ENCODE measurements at regions not wholly inside any gene's neighbourhood (a gene's known extent, or its start where the extent isn't known, plus 50 kb on each side); places are given as distances from the start of the nearest gene placed in this dataset.

GRCh38 chr5:143893638-143894037 lies 81.7 kb downstream of the HMHB1 start:
- Histone ChIP-seq H3K9me3 (no peaks in the 10 kb centered on the region), H3K4me1 (peaks cover 17% of the 10 kb centered on the region), H3K4me3 (no peak overlapping the region), H3K27ac (no peak overlapping the region), H3K27me3 (no peaks in the 10 kb centered on the region), H3K36me3 (no peaks in the 10 kb centered on the region)
- no peak for DNase-seq (ENCODE audit: low spot score in 2 of 2)
- 72% methylated on average over 2 of the region's 2 CpGs for WGBS
- TF ChIP-seq EP300 (IDR thresholded peaks at IDR 0.05) = no peak

GRCh38 chr5:143896516-143896915 lies 84.6 kb downstream of the HMHB1 start:
- no peak overlapping the region for H3K27ac ChIP-seq
- no peaks in the 10 kb centered on the region for H3K9me3 ChIP-seq
- no peaks in the 10 kb centered on the region for H3K4me1 ChIP-seq
- H3K27me3 ChIP-seq = no peaks in the 10 kb centered on the region
- H3K36me3 ChIP-seq = no peaks in the 10 kb centered on the region
- TF ChIP-seq CTCF (IDR thresholded peaks at IDR 0.05) = no peak
- no peak for TF ChIP-seq POLR2AphosphoS5 (IDR thresholded peaks at IDR 0.05)
- TF ChIP-seq POLR2A (IDR thresholded peaks at IDR 0.05) = no peak
- no peak for TF ChIP-seq EP300 (IDR thresholded peaks at IDR 0.05)
- DNase-seq (ENCODE audit: low spot score in 2 of 2) = no peak
- 93% methylated on average over 2 of the region's 2 CpGs for WGBS
- no peak overlapping the region for H3K4me3 ChIP-seq

GRCh38 chr5:143896966-143897365 lies 85.0 kb downstream of the HMHB1 start:
- H3K27me3 ChIP-seq = no peaks in the 10 kb centered on the region
- no peaks in the 10 kb centered on the region for H3K36me3 ChIP-seq
- H3K9me3 ChIP-seq = no peaks in the 10 kb centered on the region
- no peak overlapping the region for H3K4me3 ChIP-seq
- H3K27ac ChIP-seq = no peak overlapping the region
- no peak for TF ChIP-seq EP300 (IDR thresholded peaks at IDR 0.05)
- no peak for TF ChIP-seq CTCF (IDR thresholded peaks at IDR 0.05)
- DNase-seq (ENCODE audit: low spot score in 2 of 2) = no peak
- no peaks in the 10 kb centered on the region for H3K4me1 ChIP-seq

- no peaks in the 10 kb centered on the region for H3K36me3 ChIP-seq
- H3K4me3 ChIP-seq = no peak overlapping the region
- no peak for DNase-seq (ENCODE audit: low spot score in 2 of 2)
- H3K27ac ChIP-seq = no peak overlapping the region
- H3K27me3 ChIP-seq = no peaks in the 10 kb centered on the region
- H3K4me1 ChIP-seq = no peaks in the 10 kb centered on the region
- TF ChIP-seq EP300 (IDR thresholded peaks at IDR 0.05) = no peak
- TF ChIP-seq POLR2A (IDR thresholded peaks at IDR 0.05) = no peak
- TF ChIP-seq CTCF (IDR thresholded peaks at IDR 0.05) = no peak
- no peak for TF ChIP-seq POLR2AphosphoS5 (IDR thresholded peaks at IDR 0.05)
- 93% methylated on average over 1 of the region's 1 CpG for WGBS
- no peaks in the 10 kb centered on the region for H3K9me3 ChIP-seq
Observed at GRCh38 chr5:143898381-143898780, 86.4 kb downstream of the HMHB1 start.

GRCh38 chr5:143898916-143899591 lies 87.1 kb downstream of the HMHB1 start:
- Histone ChIP-seq H3K9me3 (no peaks in the 10 kb centered on the region), H3K4me1 (no peaks in the 10 kb centered on the region), H3K36me3 (no peaks in the 10 kb centered on the region), H3K4me3 (no peak overlapping the region), H3K27ac (no peak overlapping the region), H3K27me3 (no peaks in the 10 kb centered on the region)
- 84% methylated on average over 6 of the region's 6 CpGs for WGBS
- TF ChIP-seq POLR2AphosphoS5 (IDR thresholded peaks at IDR 0.05) (no peak), EP300 (IDR thresholded peaks at IDR 0.05) (no peak), POLR2A (IDR thresholded peaks at IDR 0.05) (no peak), CTCF (IDR thresholded peaks at IDR 0.05) (no peak)
- no peak for DNase-seq (ENCODE audit: low spot score in 2 of 2)

- 100% methylated on average over 1 of the region's 1 CpG for WGBS
- Histone ChIP-seq H3K9me3 (no peaks in the 10 kb centered on the region), H3K4me1 (no peaks in the 10 kb centered on the region), H3K36me3 (no peaks in the 10 kb centered on the region), H3K4me3 (no peak overlapping the region), H3K27ac (no peak overlapping the region), H3K27me3 (no peaks in the 10 kb centered on the region)
- no peak for DNase-seq (ENCODE audit: low spot score in 2 of 2)
- TF ChIP-seq CTCF (IDR thresholded peaks at IDR 0.05) = no peak
- no peak for TF ChIP-seq POLR2AphosphoS5 (IDR thresholded peaks at IDR 0.05)
- TF ChIP-seq POLR2A (IDR thresholded peaks at IDR 0.05) = no peak
- TF ChIP-seq EP300 (IDR thresholded peaks at IDR 0.05) = no peak
Observed at GRCh38 chr5:143908959-143909358, 97.0 kb downstream of the HMHB1 start.

All from suprapubic skin (tissue), 4 donors.